Umbilical cord (tissue), 1 donor: ENCODE measurements at regions not wholly inside any gene's neighbourhood (a gene's known extent, or its start where the extent isn't known, plus 50 kb on each side); places are given as distances from the start of the nearest gene placed in this dataset.

Experiments
- DNase-seq: peaks from one replicate; pipeline ENCODE4 v3.0.0-alpha.2; 2015; ENCODE audit warnings: low spot score

DNA sequence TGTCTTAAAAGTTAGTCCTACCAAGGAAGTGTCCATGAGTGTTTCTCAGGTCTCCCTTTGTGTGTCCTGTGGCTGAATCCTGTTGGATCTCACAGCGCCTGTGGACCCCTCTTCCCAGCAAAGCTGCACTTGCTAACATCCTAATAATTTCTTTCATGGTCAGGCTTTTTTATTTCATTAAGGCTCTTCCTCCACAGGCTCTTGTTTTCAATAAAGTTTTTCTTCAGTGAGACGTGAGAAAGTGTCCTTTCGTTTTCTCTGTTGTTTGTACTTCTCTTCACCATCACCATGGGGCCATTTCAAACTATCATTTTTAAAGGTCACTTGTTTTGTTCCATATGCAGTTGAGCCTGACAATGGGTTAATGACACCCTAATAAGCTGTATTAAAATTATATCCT lies 231.5 kb downstream of the LMO4 start:
- no peak for DNase-seq

DNA sequence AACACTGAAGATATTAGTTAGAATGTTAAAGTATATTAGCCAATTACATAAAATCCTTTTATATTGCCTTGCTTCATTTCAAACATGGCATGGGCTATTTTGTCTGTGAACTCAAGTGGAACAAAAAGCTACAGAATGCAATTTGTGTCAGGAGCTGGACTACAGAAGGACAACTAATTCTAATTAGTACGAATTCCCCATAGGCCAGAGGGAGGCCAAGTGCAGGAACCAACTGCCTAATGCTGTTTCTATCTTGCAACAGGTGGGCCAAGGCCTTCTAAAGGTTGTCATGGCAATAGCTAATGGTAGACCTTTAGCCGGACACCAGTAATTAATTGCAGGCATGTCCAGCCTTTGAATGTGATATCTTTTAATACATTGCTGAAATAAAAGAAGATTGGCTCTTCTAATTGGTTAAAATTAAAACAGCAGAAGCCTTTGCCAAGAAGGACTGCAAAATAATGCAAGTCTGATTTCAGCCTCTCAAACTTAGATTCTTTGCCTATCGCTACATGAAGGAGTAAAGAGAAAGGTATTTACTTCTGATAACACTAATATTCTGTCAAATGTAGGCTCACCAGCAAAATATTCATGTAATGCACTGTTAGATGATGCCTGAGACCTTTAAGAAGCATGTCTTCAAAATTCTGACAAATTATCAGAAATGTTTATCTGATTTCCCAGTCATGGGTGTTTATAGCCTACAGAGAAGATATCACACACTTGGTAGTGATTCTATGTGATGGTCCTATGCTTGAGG lies 232.1 kb downstream of the LMO4 start:
- DNase-seq: peak; percentile 63

DNA sequence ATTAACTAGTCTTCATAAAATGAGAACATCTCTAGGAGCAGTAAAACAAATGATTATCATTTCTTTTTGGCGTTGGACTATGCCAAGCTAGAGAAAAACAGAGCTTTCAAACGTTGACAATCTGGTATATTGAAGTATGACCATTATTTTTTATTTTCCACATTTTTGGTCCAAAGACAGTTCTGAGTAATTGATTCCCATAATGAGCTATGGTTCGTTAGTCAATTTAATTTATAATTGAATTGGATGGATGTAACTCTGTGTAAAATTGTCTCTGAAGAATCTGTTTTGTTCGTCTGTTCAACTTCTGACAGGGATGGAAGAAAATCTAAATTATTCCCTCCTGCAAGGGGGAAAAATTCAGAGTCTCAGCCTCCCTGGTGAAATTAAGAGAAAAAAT lies 234.5 kb downstream of the LMO4 start:
- no peak for DNase-seq

DNA sequence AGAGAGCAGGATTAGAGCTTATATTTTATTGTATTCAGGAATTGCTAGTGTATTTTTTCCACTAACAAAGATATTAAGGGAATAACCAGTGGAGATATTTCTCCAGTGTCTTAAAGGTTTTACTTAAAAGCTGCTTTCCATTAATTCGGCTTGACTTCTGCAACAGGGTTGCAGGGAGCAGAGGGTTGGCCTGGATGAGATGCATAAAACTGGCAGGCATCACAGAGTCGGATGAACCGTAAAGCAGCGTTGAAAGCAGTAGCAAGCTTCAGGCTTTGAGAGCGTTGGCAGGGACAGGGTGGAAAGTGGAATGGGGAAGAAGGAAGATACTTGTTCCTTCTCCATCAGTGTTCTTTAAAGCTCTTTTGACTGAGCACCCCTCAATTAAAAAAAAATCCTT lies 237.2 kb downstream of the LMO4 start:
- peak; percentile 93 for DNase-seq

DNA sequence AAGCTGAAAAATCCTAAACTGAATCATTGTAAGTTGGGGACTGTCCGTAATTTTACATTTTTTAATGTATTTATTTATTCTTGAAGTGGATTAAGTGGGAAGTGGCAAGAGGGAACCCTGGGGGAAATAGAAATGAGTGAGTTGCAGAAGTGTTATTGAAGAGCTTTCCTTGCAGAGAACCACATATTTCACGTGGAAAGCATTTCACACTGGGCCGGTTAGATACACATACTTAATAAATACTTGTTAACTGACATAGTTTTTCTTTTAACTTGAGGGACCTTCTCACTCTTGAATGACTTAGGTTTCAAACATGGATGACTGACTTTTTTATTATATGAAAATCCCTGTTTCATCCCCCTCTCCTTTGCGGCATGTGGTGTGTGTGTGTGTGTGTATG lies 239.3 kb downstream of the LMO4 start:
- DNase-seq: no peak

DNA sequence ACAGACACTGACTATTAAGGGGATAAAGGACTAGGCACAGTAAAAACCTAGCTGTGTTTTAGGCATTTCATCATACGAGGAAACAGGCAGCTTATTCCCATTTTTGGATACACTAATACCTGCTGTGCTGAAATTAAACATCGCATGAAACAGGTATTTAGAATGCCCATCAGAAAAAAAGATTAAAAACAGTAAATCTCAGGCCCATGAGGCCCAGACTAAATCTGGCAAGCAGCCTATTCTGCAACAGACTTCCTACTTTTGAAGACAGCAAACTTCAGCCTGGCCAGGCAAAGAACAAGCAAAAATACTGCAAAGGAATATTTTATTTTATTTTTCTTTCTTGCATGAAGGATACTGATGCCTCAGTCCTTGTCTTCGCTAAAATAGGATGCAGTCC lies 240.2 kb downstream of the LMO4 start:
- peak; percentile 57 for DNase-seq

DNA sequence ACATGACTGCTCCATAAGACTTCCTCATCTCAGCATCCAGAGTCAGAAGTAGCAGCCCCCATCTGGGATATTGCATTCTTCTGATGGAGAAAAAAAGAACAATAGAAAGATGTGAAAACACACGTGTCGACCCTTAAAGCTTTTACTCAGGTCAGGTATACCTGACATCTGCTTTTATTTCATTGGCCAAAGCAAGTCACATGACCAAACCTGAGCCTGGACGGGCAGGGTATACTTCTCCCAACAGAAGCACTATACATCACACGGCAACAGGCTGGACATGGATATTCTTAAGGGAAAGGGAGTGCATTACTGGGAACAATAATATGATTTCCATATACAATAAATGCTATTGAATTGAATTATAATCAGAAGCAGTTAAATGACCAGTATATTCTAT lies 243.3 kb downstream of the LMO4 start:
- DNase-seq: no peak

DNA sequence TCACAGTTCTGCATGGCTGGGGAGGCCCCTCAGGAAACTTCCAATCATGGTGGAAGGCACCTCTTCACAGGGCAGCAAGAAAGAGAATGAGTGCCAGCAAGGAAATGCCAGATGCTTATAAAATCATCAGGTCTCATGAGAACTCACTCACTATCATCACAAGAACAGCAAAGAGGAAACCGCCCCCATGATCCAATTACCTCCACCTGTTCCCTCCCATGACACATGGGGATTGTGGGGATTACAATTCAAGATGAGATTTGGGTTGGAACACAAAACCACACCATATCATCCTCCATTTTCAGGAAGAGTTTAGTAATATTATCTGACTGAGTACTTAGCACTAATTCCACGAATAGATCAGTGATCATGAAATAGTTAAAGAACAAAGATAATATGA lies 244.2 kb downstream of the LMO4 start:
- no peak for DNase-seq

DNA sequence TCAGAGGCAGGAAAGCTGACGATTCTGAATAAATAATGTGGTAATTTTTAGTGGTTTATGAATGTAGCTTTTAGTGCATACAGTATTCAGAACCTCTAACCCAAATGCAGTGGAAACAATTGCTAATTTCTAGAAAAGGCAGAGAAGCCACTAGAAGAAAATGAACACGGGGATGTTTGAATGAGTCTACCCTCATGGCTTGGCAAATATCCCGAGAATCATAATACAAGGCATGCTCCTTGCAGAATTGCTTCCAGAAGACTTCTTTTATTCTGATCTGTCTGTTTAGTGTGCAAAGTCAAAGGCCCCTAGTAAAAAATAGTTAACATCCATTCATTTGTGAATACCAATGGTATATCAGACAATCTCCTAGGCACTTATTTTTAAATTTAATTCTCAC lies 246.8 kb downstream of the LMO4 start:
- peak; percentile 55 for DNase-seq

DNA sequence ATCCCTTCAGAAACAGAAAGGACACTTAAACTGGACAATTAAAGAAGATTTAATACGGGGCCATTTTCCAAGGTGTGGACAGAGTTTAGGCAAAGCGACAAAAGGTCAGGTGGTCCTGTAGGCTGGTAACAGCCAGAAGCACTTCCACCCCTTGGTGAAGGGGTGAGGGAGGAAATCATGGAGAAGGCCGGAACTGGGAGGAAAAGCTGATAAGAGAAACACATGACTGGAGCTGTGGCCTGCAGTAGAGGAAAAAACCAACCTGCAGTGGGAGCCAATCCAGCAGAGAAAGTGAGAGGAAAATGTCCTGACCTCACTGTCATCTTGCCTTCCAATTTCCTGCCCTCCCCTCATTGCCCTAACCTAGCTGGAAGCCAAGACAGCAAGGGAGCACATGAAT lies 249.8 kb downstream of the LMO4 start:
- no peak for DNase-seq

DNA sequence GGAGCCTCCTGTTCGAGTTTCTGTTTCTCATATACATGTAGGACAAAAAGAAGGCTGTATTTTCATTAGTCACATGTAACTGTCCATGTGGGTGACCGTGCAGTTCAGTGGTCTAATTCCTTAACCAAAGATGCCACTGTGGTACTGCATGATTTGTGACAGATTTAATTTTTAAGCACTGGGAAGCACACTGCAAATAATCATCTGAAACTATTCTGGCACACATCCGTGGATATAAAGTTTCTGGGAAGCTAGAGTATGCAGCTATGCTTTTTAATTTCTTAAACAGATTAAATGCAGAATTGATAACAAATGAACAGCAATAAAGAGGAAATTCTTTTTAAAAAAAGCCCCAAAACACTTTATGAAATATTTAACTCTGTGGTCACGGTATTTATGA lies 254.8 kb downstream of the LMO4 start:
- DNase-seq: peak; percentile 45

DNA sequence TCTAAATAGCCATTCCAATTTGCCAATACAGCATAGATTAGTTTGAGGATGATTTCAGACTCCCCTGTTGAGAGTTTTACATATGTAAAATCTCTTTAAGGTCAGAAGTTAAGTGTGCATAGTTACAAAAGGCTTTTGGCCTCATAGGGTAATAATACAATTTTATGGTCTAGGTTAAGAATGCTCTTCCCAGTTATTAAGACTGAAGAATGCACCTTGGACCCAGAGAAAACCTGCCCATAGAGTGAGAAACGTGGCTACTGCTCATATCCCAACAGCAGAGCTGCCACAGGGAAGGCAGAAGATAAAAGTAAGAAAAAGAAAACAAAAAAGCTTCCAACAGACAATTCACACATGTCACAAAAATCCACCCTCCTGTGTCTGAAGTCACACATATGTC lies 255.9 kb downstream of the LMO4 start:
- no peak for DNase-seq

DNA sequence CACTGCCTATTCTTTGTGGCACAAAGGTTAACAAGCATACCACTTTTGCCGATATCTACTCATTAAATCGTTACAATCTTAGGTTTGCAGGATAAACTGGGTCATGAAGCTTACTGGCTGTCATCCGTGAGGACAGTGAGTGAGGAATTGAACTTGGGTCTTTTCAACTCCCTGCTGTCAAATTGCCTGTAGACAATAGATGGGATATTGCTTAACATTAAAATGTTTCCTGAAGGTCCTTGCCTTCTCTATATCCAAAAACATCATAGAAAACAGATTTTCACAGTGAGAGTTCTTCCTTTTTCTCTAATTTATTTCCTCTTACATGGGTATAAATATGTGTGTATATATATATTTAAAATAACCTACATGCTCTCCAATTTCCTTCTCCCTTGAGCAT lies 257.8 kb downstream of the LMO4 start:
- DNase-seq: no peak

DNA sequence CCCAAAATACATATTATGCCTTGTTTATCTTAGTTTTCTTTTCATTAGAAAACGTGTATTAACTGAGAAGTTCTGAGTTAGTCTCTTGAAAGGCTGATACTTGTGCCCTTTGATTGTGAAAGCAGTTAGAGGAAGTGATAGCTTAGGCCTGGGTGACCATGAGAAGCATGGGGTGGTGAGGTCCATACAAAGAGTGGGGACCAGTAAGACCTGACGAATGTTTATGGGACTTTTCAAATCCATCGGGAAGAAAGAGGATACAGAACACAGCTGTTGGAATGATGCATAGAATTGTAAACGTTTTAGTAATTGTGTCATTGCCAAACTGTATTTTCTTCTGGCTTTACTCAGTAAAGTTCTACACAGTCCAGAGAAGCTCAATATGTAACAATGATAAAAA lies 259.8 kb downstream of the LMO4 start:
- peak; percentile 72 for DNase-seq

DNA sequence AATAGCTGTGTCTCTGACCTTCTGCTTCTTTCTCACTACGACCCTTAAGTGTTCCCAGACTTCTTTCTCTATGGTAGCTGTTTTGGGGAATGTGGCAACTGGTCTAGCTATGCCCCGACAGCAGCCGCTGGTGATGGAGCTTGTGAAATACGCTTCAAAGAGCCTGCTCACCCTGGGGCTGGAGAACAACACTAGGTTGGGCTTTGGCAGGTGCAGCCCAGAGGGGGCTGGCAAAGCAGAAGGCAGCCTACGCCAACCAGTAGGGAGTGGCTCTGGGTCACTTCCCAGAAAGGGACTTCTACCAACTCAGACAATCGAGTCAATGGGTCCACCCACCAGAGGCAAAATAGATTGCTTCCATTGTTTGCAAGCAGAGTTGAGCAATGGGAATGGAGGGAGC lies 262.8 kb downstream of the LMO4 start:
- no peak for DNase-seq

DNA sequence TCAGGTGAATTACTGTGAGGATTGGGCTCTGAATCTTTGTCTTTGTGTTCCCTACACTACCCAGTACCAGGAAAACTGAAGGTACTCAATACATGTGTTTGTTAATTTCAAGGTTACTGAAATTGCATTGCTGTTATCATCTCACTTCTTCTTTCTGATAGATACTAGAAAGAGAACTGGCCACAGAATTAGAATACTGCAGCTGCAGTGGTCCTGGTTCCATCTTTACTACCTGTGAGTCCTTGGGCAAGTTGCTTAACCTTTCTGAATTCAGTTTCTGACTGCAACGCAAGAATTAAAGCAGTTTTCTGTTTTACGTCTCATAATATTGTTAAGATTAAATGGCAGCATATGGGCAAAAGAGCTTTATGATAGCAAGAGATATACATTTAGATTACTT lies 263.5 kb downstream of the LMO4 start:
- no peak for DNase-seq

DNA sequence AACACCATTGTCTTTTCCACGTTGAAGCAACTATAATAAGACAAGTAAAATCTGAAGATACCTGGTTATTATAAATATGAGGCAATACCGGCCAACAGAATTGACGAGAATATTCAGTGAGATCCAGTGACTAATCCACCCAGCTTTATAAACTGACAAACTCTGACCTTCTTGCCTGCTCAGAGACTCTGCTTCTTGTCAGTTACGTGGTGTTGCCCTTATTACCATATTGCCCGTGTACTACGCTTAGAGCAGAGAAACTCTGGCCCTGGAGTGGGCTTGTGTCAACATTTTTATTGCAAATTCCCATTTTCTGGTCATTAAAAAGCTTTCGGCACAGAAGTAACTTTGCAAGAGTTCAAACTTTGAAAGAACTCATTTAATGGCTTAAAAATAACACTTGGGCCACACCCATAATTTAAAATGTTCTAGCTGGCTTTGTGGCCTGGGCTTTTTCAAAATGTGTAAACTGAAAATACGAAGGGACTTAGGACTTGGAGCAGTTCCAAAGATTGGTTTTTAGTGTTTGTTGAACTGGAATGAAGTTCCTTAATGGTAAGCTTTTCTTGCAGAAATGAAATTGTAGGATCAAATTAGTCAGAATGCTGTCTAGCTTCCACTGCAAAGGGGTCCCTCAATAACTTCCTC lies 266.2 kb downstream of the LMO4 start:
- peak; percentile 80 for DNase-seq

DNA sequence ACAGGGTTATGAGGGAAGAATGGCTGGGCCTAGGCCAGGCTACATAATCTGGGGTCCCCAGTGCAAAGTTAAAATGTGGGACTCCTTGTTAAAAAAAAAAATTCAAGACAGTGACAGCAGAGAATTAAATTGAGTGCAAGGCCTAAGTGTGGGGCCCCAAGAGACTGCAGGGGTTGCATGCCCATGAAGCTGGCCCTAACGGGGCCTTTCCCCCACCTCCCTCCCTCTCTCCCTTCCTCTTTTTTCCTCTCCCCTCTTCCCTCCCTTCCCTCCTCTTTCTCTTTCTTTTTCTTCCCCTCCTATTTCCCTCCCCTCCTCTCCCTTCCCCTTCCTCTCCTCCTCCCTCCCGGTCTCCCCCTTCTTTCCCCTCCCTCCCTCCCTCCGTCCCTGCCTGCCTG lies 266.7 kb downstream of the LMO4 start:
- no peak for DNase-seq

DNA sequence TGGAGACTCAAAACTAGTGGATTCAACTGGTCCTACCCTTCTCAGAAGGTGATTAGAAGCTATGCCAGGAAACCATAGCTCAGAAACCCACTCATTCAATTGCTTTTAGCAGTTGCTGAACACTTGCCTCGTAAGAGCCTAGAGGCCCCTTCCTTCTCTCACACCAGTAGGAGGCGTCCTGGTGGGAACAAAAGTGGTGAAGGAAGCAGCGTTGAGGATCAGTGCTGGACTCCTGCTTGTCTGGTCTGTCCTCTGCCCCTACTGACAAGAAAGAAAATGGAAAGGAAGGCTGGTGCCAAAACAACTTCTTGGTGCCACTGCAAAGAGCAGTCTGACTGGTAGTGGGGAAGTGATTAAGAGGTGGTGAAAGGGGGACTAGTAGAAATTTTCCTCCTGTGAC lies 269.7 kb downstream of the LMO4 start:
- no peak for DNase-seq

DNA sequence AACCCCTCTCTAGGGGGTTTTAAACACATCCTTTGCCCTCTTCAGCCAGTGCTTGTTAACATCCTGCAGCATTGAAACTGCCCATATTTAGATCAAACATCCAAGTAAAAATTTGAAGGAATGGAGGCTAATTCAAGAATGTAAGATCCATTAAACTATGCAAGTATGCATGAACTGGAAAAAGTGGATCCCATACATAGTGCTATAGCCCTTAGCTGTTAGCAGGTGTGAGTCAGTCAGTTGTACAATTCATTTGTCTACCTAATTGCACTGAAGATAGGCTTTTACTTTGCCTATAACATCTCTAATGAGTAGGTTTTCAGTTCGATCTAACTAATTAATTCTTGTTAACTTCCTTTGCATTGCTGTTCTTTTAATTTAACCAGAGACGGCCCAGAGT lies 270.9 kb downstream of the LMO4 start:
- peak; percentile 23 for DNase-seq

DNA sequence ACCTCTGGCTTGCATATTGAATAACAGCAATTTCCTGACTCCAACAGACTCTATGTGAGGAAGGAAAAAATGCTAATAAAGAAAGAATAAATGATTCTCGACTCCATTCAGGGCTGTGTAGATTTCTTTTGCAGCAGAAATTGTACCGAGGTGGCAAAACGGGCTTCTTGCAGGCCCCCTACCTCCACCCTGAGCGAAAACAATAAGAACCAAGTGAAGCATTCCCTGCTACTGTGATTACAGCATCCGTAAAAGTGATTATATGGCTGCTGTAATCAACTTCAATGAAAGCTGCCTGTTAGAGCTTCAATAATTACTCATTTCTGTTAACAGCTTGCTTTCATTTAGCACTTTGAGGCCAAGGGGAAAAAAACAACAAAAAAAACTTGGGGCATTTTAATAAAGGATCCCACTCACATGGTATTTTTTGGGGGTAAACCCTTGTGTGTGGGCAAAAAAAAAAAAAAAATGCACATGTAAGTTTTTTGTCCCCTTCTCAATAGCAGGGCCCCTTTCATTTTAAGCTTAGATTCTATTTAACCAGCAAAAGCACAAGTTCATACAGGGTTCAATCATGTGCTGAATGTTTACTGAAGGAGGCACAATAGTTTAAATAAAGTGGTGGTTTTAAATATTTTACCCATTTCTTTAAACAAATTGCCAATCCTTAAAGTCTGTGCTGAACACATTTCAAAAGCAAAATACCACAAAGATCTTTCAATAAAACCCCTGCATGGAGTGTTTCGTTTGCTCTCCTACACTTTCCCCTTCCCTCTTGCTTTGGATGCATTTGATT lies 271.6 kb downstream of the LMO4 start:
- no peak for DNase-seq

DNA sequence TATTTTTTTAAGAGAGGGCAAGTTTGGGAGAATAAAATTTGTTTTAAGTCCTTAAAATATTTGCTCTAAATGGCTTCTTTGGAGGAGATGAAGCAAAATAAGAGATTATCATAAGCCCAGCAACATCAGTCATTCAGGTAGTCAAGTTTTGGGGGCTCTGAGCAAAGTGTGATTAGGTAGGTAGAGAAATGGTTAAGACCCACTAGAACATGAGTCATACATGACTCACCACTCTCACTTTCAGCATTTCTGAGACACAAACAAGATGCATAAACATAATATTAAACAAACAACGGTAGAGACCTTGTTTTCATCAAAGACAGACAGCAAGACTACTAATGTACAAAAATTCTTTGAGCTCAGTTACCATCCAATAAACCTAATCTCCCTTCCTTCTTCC lies 272.2 kb downstream of the LMO4 start:
- peak; percentile 42 for DNase-seq

DNA sequence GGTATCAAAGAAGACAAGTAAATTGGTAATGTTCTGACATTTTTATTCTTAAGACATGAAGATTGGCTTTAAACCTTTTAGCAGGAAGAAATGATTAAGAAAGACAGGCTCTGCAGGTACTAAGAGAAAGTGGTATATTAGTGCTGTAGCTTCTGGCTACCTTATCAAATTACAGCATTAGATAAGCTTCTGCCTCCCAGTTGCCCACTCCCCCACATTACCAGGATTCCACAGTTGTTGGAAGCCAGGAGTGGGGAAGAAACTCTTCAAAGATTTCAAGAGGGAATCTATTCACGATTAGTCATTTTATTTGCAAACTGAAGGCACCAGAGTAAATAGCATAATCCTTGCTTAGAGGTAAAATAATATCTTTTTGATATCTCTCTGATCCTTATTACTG lies 274.9 kb downstream of the LMO4 start:
- DNase-seq: no peak
